ENCODE measurements at regions not wholly inside any gene's neighbourhood (a gene's known extent, or its start where the extent isn't known, plus 50 kb on each side); places are given as distances from the start of the nearest gene placed in this dataset.

DNA sequence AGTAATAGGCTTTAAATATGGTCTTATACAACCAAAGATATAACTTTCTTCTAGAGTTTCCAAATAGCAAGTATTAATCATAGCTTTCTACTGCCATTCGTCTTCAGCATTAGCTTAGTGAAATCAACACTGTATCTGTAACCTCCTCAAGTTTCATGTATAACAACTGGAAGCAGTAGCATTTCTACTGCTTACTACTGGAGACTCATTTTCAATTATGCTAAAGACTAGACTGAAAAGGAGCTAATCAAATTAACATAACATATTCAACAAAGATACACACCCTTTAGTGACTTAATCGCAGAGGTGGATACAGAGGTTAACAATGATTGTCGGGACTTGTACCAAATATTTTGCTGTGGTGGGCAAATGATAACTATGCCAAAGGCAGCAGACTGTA, 344.2 kb upstream of the TEX13C start:
- TF ChIP-seq POLR2A (IDR thresholded peaks at IDR 0.05; ENCODE audit: low read length) (no peak), NR3C1 (IDR thresholded peaks at IDR 0.05) (no peak), SREBF2 (IDR thresholded peaks at IDR 0.05) (no peak), JUN (IDR thresholded peaks at IDR 0.05) (no peak), RAD21 (conservative IDR thresholded peaks at IDR 0.05 in 1 of 2, IDR thresholded peaks at IDR 0.05 in 1 of 2) (no peak), POLR2AphosphoS2 (conservative IDR thresholded peaks at IDR 0.05; ENCODE audit: low read length) (no peak), RNF2 (IDR thresholded peaks at IDR 0.05; ENCODE audit: borderline replicate concordance, low read depth) (no peak), EP300 (IDR thresholded peaks at IDR 0.05) (no peak), MYC (IDR thresholded peaks at IDR 0.05; ENCODE audit: borderline replicate concordance, low read length) (no peak)
- TF ChIP-seq, protein P1, sequence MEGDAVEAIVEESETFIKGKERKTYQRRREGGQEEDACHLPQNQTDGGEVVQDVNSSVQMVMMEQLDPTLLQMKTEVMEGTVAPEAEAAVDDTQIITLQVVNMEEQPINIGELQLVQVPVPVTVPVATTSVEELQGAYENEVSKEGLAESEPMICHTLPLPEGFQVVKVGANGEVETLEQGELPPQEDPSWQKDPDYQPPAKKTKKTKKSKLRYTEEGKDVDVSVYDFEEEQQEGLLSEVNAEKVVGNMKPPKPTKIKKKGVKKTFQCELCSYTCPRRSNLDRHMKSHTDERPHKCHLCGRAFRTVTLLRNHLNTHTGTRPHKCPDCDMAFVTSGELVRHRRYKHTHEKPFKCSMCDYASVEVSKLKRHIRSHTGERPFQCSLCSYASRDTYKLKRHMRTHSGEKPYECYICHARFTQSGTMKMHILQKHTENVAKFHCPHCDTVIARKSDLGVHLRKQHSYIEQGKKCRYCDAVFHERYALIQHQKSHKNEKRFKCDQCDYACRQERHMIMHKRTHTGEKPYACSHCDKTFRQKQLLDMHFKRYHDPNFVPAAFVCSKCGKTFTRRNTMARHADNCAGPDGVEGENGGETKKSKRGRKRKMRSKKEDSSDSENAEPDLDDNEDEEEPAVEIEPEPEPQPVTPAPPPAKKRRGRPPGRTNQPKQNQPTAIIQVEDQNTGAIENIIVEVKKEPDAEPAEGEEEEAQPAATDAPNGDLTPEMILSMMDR (IDR thresholded peaks at IDR 0.05), result no peak
- TF ChIP-seq, protein P2, sequence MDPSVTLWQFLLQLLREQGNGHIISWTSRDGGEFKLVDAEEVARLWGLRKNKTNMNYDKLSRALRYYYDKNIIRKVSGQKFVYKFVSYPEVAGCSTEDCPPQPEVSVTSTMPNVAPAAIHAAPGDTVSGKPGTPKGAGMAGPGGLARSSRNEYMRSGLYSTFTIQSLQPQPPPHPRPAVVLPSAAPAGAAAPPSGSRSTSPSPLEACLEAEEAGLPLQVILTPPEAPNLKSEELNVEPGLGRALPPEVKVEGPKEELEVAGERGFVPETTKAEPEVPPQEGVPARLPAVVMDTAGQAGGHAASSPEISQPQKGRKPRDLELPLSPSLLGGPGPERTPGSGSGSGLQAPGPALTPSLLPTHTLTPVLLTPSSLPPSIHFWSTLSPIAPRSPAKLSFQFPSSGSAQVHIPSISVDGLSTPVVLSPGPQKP (IDR thresholded peaks at IDR 0.05; ENCODE audit: low read depth, low read length), result no peak
- TF ChIP-seq, protein P3, sequence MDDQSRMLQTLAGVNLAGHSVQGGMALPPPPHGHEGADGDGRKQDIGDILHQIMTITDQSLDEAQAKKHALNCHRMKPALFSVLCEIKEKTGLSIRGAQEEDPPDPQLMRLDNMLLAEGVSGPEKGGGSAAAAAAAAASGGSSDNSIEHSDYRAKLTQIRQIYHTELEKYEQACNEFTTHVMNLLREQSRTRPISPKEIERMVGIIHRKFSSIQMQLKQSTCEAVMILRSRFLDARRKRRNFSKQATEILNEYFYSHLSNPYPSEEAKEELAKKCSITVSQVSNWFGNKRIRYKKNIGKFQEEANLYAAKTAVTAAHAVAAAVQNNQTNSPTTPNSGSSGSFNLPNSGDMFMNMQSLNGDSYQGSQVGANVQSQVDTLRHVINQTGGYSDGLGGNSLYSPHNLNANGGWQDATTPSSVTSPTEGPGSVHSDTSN (IDR thresholded peaks at IDR 0.05), result no peak
- TF ChIP-seq, protein P4, sequence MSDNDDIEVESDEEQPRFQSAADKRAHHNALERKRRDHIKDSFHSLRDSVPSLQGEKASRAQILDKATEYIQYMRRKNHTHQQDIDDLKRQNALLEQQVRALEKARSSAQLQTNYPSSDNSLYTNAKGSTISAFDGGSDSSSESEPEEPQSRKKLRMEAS (IDR thresholded peaks at IDR 0.05), result no peak

All from A549 (cell line).